ENCODE measurements at regions not wholly inside any gene's neighbourhood (a gene's known extent, or its start where the extent isn't known, plus 50 kb on each side); places are given as distances from the start of the nearest gene placed in this dataset.
"Not testable (repeated sequence)": the region's sequence is repeated elsewhere in the genome, so short reads cannot be mapped to it uniquely, and the experiment has no call there.

GRCh38 chr17:71809537-71809936 lies 311.3 kb upstream of the SOX9 start:
- TF ChIP-seq MYC (IDR thresholded peaks at IDR 0.05; ENCODE audit: low read depth, low read length) (no peak), MAX (IDR thresholded peaks at IDR 0.05; ENCODE audit: insufficient read depth, insufficient read length) (no peak), EZH2 (IDR thresholded peaks at IDR 0.05; ENCODE audit: borderline replicate concordance, low read depth, low read length, severe bottlenecking) (no peak), JUN (IDR thresholded peaks at IDR 0.05; ENCODE audit: borderline replicate concordance, insufficient read depth, insufficient read length, low read depth) (no peak), GATA2 (IDR thresholded peaks at IDR 0.05; ENCODE audit: insufficient read depth, insufficient read length, low read depth, low read length) (no peak), POLR2AphosphoS5 (IDR thresholded peaks at IDR 0.05; ENCODE audit: insufficient read depth, low read depth, low read length) (no peak), POLR2A (IDR thresholded peaks at IDR 0.05; ENCODE audit: low read depth, low read length) (no peak), FOS (IDR thresholded peaks at IDR 0.05; ENCODE audit: borderline replicate concordance, insufficient read depth, low read length) (no peak)
- TF ChIP-seq, protein P1, sequence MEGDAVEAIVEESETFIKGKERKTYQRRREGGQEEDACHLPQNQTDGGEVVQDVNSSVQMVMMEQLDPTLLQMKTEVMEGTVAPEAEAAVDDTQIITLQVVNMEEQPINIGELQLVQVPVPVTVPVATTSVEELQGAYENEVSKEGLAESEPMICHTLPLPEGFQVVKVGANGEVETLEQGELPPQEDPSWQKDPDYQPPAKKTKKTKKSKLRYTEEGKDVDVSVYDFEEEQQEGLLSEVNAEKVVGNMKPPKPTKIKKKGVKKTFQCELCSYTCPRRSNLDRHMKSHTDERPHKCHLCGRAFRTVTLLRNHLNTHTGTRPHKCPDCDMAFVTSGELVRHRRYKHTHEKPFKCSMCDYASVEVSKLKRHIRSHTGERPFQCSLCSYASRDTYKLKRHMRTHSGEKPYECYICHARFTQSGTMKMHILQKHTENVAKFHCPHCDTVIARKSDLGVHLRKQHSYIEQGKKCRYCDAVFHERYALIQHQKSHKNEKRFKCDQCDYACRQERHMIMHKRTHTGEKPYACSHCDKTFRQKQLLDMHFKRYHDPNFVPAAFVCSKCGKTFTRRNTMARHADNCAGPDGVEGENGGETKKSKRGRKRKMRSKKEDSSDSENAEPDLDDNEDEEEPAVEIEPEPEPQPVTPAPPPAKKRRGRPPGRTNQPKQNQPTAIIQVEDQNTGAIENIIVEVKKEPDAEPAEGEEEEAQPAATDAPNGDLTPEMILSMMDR (IDR thresholded peaks at IDR 0.05; ENCODE audit: extremely low read depth in 1 of 2, insufficient read depth in 1 of 2, low read depth in 1 of 2, low read length in 2 of 2), result no peak
- CTCF ChIA-PET, result no interaction called here
- POLR2A ChIA-PET, result no interaction called here
- no peak overlapping the region for H3K4me2 ChIP-seq (ENCODE audit: insufficient read depth, low read length)
- intact Hi-C loops (cut with micrococcal nuclease), result no loop called here
- H3K27me3 ChIP-seq (ENCODE audit: control insufficient read depth in 2 of 2, insufficient read depth in 2 of 2, low read length in 2 of 2), result no peaks in the 10 kb centered on the region
- H3K36me3 ChIP-seq (ENCODE audit: control insufficient read depth in 2 of 2, extremely low read depth in 1 of 2, insufficient read depth in 2 of 2, low read length in 2 of 2), result no peaks in the 10 kb centered on the region
- H3K4me3 ChIP-seq (replicated peaks in 1 of 3; ENCODE audit: insufficient read depth in 1 of 3, low read depth in 1 of 3, low read length in 3 of 3), result no peak overlapping the region
- peaks cover 5% of the 10 kb centered on the region for H3K9me3 ChIP-seq (replicated peaks; ENCODE audit: control insufficient read depth, insufficient read depth, low read length)
- no peaks in the 10 kb centered on the region for H3K9me1 ChIP-seq (replicated peaks; ENCODE audit: control insufficient read depth, extremely low read depth, insufficient read depth, low read length)
- H3K9ac ChIP-seq (replicated peaks; ENCODE audit: extremely low read depth, insufficient read depth, low read length), result no peak overlapping the region
- H2AFZ ChIP-seq (ENCODE audit: low read depth, low read length), result no peak overlapping the region
- H3K27ac ChIP-seq (ENCODE audit: insufficient read depth, low read depth, low read length), result no peak overlapping the region
- H4K20me1 ChIP-seq (replicated peaks; ENCODE audit: control insufficient read depth, extremely low read depth, insufficient read depth, low read length), result no peaks in the 10 kb centered on the region
- no peaks in the 10 kb centered on the region for H3K4me1 ChIP-seq (ENCODE audit: control insufficient read depth, extremely low read depth, insufficient read depth, low read length)
- DNase-seq (ENCODE audit: low read depth, low spot score) (no peak), FAIRE-seq (no peak)
- H3K79me2 ChIP-seq (ENCODE audit: control insufficient read depth, insufficient read depth, low read length), result no peaks in the 10 kb centered on the region
- BruUV-seq (replicated peaks), result no TSS peak
- dilution Hi-C loops (cut with MboI; ENCODE audit: extremely low pct_ligation_motif_present, low sequenced_read_pairs), result no loop called here

- dilution Hi-C loops (cut with MboI; ENCODE audit: extremely low pct_ligation_motif_present, low sequenced_read_pairs); H3K9me3 ChIP-seq (replicated peaks; ENCODE audit: control insufficient read depth, insufficient read depth, low read length); H3K9ac ChIP-seq (replicated peaks; ENCODE audit: extremely low read depth, insufficient read depth, low read length); H3K36me3 ChIP-seq (ENCODE audit: control insufficient read depth in 2 of 2, extremely low read depth in 1 of 2, insufficient read depth in 2 of 2, low read length in 2 of 2); CTCF ChIA-PET; FAIRE-seq; H3K4me3 ChIP-seq (replicated peaks in 1 of 3; ENCODE audit: insufficient read depth in 1 of 3, low read depth in 1 of 3, low read length in 3 of 3); POLR2A ChIA-PET; H3K27me3 ChIP-seq (ENCODE audit: control insufficient read depth in 2 of 2, insufficient read depth in 2 of 2, low read length in 2 of 2); H2AFZ ChIP-seq (ENCODE audit: low read depth, low read length); H3K27ac ChIP-seq (ENCODE audit: insufficient read depth, low read depth, low read length); H3K4me1 ChIP-seq (ENCODE audit: control insufficient read depth, extremely low read depth, insufficient read depth, low read length); H4K20me1 ChIP-seq (replicated peaks; ENCODE audit: control insufficient read depth, extremely low read depth, insufficient read depth, low read length); DNase-seq (ENCODE audit: low read depth, low spot score); H3K79me2 ChIP-seq (ENCODE audit: control insufficient read depth, insufficient read depth, low read length); BruUV-seq (replicated peaks); H3K4me2 ChIP-seq (ENCODE audit: insufficient read depth, low read length); intact Hi-C loops (cut with micrococcal nuclease); H3K9me1 ChIP-seq (replicated peaks; ENCODE audit: control insufficient read depth, extremely low read depth, insufficient read depth, low read length): not testable (repeated sequence)
Measured at GRCh38 chr17:71813861-71814260, 307.0 kb upstream of the SOX9 start.

Measured in endothelial cell of umbilical vein (primary cell).